HG03575 (cell line): ENCODE measurements at regions not wholly inside any gene's neighbourhood (a gene's known extent, or its start where the extent isn't known, plus 50 kb on each side); places are given as distances from the start of the nearest gene placed in this dataset.
"Not testable (repeated sequence)": the region's sequence is repeated elsewhere in the genome, so short reads cannot be mapped to it uniquely, and the experiment has no call there.

Experiments used
- ATAC-seq: cut with Tn5 transposase; IDR thresholded peaks from one replicate; pipeline ENCODE4 v1.9.1; 2021; ENCODE audit not compliant: unreplicated experiment, insufficient number of reproducible peaks, low FRiP score; ENCODE audit errors: extremely low read depth

DNA sequence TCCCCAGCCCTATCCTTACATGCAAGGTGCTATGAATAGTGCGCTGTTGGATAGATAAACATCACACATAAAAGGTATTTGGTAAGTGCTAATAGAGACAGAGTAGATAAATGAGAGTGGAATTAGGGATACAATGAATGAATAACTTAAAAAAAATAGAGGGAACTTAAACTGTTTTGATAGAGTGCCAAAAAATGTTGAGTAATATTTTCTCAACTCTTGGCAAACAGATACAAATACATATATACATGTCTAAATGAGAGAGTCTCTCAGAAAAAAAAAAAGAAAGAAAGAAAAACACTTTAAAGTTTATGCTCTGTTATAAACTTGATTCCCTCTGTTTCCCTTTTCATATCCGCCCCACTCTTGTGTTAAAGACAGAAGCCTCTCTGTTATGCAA lies 667.4 kb downstream of the ROBO2 start:
- no peak for ATAC-seq

DNA sequence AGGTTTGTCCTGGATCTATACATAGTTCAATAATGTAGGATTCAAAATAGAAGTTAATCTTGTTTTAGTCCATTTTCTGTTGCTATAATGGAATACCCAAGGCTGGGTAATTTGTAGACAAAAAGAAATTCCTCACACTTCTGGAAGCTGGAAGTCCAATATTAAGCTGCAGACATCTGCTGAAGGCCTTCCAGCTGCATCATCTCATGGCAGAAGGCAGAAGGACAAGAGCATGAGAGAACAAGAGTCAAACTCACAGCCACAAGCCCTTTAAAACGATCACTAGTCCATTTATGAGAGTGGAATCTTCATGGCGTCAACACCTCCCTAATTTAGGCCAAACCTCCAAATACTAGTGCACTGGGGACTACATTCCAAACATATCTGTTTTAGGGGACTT lies 669.3 kb downstream of the ROBO2 start:
- ATAC-seq = no peak

DNA sequence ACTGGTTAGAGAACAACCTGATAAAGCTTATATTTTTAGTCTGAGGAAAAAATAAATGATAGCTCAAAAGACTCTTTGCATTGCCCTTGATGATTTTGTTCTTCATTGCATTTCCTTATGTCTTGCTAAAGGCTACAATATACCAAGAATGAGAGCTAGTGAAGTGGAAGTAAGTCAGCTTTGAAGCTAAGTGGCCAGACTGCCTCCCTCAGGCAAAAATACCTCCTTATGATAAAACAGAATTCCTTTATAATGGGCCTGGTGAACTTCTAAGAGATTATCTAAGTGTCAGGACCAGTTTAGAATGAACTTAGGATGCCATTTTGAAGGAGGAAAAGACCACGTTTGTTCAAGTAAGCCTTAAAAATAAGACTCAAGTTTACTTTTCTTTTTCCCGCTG lies 678.4 kb downstream of the ROBO2 start:
- ATAC-seq = no peak

DNA sequence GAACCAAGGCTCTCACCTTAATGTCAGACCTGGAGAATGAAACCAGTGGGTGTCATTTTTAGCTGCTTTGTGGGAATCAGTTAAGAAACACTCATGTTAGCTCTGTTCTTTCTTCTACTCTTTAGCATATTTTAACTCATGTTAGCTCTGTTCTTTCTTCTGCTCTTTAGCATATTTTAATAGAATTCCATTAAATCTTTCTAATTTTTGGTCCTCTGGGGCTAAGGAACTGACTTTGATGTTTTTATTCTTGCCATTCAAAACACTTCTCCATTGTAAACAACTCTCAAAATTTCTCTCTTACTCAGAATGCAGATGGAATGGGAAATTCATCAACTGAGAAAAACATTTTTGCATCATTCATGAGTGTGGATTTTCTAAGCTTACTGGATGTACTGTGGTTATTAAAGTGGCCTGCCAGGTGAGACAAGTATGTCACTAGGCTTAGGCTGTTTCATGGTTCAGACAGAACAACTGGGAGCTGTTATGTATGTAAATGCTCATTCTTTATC lies 680.6 kb downstream of the ROBO2 start:
- no peak for ATAC-seq

DNA sequence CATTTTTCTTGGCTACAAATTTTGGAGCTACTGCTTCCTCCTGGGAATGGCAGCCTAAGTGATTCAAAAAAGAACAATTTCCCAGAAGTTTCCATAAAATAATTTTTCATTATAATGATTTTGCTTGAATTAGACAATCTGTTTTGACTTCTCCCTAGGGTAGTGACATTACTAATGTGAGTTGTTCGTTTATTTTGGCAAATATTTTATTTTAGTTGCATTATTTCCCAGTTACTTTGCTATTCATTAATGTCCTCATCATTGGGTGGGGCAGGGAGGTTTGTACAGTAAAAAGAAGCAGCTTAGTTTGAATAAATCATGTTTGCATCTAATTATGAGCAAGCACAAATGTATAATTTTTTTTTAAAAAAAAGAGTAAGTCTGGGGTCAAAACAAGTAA lies 686.6 kb downstream of the ROBO2 start:
- no peak for ATAC-seq

DNA sequence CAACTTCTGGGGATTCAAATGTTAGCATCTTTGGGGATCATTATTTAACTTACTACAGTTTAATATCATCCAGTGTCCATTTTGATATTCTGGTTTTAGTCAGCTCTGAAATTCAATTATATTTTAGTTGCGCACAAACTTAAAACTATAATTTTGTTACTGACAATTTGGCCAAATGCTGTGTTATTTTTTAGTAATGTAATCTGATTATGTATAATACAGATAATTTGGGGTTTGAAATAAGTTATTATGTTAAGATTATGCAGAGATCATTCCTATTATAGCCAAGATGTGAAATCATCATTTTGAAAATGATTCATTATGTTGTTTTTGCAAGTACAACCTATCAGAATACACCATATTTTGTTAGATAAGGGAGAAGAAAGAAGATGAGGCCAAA lies 706.1 kb downstream of the ROBO2 start:
- no peak for ATAC-seq

DNA sequence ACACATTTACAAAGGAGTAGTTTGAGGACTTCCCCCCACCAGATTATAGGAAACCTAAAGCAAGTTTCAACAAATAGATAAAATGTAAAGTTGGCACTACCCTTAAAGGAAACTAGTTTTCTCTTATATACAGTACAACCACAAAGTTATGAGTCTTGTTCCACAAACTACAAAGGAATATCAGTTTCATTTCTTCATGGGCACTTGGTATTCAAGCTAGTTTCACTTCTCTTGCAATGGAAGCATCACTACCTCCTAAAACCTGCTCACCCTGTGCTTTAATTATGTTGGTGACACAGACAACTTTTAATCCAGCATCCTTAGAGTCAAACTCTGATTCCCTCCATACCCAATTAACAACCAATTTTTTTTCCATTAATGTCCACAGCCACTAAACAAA lies 707.0 kb downstream of the ROBO2 start:
- no peak for ATAC-seq

DNA sequence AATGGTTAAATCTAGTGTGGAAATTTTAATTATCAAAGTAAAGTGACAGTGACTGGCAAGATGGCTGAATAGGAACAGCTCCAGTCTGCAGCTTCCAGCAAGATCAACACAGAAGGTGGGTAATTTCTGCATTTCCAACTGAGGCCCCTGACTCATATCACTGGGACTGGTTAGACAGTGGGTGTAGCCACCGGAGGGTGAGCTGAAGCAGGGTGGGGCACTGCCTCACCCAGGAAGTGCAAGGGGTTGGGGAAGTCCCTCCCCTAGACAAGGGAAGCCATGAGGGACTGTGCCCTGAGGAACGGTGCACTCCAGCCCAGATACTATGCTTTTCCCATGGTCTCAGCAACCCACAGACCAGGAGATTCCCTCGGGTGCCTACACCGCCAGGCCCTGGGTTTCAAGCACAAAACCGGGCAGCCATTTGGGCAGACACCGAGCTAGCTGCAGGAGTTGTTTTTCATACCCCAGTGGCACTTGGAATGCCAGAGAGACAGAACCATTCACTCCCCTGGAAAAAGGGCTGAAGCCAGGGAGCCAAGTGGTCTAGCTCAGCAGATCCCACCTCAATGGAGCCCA lies 716.6 kb downstream of the ROBO2 start:
- ATAC-seq = not testable (repeated sequence)

DNA sequence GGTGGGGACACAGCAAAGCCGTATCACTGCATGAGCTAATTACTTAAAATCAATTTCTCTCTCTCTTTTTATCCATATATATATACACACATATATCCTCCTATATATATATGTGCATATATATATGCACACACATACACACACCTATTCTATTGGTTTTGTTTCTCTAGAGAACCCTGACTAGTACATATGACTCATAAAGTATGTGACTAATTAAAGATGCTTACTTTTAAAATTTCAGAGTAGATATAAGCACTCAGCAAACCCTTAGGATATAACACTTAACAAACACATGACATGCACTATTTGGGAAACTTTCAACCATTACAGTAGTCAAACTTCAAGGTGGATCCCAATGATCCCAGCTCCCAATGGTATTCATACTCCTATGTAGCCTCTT lies 732.6 kb downstream of the ROBO2 start:
- no peak for ATAC-seq

DNA sequence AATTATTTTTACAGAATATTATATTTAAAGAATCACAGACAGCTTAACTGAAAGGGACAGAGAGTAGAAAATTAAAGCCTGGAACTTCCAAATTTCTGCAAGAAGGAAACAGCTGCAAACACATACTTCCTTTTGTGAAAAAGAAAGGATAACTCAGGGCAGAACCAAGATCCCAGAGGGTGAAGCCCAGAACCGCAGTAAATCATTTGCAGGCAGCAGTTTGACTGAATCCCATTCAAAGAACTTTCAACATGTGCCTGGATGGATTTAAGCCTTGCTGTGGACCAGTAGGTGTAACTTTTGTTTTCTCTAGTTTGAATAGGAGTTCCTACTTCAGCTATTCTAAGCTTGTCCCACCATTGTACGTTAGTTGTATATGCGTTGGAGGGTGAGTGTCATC lies 733.2 kb downstream of the ROBO2 start:
- ATAC-seq = no peak

DNA sequence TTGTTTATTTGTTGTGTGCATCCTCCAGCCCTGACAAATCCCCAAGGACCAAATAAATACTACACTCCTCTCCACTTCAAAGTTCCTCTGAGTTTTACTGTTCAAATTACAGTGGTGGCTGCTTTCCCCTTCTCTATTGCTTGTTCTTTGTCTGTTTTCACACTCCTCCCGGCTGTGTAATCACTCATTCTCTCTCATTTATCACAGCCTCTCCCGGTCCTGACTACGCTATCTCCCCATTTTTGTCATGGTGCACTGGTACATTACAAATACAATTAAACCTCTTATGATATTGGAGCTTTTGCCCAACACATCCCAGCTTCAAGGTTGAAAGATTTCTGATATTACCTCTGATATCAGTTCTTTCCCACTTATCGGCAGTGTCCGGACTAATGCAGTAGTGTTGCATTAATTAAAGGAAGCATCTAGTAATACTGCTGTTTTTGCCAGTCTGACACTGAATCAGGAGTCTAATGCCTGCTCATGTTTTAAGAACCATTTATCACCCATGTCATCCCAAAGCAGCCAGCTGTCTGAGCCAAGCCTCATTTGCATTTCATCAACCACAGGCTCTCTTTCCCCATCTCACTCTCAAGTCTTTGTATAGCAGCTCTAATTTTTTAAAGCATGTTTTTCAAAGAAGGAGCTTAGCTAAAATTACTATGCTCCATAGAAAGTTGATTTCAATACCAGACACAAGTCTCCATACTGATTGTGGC lies 740.5 kb downstream of the ROBO2 start:
- no peak for ATAC-seq

DNA sequence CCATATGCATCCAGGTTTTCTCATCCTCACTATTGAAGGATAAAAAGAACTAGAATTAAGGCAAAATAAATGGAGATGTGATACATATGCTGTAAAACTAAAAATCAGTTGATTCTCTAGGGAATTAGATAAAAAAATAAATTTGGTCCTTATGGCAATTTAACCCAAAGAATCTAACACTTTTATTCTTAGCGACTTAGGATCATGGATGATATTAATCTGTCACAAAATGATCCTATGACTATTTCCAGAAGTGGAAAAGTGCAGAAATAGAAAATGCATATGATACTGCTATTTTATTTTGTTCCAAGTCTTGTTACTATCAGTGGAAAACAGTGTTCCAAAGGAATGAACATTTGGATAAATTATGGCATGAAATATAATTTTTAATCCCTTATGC lies 746.3 kb downstream of the ROBO2 start:
- ATAC-seq = no peak

DNA sequence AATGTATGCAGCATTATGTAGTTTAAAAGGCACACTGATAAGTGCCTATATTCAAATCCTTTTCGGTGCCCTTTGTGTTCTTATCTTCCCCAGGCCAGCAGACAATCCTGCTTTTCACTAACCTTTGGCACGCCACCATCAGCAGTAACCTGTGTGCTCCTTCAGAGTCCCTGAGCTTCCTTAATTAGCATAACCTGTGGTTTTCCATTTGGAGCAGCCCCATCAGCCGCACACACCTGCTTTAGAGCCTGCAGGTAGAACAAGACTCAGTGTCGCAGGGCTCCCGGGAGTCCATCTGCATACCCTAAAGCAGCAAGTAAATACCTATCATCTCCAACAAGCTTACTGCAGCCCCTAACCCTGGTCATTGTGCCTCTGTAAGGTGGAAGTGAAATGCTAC lies 755.1 kb downstream of the ROBO2 start:
- ATAC-seq = no peak

DNA sequence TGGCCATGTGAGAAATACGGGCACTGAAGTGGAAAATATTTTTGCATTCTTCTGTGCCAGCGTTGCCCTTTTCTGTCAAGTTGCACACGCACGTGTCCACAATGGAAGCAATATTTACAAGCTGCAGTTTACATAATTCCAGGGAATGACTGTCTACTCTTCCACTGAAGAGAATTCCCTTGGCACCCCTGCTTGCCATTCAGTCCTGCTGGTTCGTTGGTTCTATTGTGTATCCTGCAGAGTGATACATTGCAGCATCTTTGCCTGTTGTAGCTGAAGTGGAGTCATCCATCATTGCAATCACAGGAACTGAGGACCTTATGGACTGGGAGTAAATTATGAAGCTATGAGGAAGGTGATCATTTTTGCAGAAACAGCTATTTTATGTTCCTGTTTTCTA lies 759.4 kb downstream of the ROBO2 start:
- ATAC-seq = no peak

DNA sequence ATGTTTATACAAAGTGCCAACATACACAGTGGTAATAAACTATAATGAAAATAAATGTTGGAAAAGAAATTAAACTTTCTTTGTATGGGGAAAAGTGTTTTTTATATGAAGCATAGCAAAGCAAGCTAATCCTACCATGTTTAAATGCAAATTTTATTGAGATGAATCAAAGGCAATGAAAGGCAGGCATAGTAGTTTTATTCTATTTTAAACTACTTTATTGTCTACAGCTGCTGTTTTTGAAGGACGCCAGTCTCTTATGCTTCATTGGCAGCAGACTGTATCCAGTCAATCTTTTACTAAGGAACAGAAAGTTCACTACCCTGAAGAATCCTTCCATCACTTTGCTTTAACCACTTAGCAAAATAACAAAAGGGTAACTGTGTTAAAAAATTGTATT lies 761.0 kb downstream of the ROBO2 start:
- ATAC-seq = no peak

DNA sequence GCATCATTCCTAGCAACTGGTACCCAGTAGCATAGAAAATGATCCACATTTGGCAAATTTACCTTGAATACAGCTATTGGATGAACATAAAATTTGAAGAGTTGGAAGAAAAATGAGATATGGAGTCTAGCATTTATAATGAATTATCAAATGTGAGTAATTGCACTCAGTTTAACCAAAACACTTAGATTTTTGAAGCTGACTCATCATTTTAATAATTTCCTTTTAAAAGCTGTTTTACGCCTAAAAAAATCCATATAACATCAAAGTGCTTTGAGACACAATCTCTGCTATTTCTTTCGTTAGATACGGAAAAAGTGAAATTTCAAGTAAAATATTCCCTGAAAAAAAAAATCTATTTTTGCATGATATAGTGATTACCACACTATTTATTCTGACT lies 767.4 kb downstream of the ROBO2 start:
- ATAC-seq = no peak

DNA sequence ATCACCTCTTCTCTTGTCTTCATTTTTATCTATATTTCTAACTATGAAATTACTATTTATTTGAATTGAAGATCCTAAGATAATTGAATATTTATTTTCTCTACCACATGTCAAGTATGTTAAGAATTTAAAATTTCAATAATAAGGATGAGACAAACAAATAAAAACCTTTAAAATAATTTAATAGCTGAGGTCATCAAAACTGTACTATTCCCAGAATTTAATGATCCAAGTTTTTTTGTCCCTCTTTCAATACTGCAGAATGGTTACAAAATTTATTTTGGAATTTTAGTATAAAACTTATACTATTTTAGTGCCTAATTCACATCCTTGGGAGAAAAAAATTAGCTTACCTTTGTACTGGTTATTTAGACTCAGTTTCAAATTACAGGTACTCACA lies 774.9 kb downstream of the ROBO2 start:
- no peak for ATAC-seq

DNA sequence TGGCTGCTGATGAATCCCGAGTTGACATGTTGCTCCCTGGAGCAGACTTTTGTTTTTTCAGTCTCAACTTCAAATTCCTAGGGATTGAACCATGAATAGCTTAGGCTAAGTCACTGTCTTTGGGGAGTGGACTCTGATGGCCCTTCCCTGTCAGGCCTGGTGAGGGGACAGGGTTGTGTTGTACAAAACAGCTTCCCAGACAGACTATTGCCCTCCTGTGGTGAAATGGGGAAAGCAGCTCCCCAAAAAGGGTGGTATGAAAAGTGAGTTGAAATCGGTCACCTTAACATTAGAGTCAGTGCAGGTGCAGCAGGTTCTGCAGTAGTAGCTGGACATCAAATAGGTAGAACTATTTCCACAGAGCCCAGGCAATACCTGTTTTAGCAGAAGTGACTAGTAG lies 775.6 kb downstream of the ROBO2 start:
- no peak for ATAC-seq

DNA sequence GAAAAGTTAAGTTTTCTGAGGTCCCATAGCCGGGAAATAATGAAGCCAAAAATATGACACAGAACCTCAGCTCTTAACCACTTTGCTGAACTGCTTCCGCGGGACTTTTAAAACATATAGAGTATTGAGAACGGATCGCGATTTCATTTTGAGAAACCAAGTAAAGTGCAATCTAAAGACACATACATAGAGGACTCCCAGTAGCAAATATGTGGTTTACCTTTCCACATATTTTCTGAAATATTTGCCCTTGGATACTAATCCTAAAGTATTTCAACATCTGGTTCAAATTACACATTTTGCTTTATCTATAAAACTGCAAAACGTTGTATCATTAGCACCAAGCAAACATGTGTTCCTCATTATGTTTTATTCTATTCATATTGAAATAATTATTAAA lies 776.5 kb downstream of the ROBO2 start:
- no peak for ATAC-seq

DNA sequence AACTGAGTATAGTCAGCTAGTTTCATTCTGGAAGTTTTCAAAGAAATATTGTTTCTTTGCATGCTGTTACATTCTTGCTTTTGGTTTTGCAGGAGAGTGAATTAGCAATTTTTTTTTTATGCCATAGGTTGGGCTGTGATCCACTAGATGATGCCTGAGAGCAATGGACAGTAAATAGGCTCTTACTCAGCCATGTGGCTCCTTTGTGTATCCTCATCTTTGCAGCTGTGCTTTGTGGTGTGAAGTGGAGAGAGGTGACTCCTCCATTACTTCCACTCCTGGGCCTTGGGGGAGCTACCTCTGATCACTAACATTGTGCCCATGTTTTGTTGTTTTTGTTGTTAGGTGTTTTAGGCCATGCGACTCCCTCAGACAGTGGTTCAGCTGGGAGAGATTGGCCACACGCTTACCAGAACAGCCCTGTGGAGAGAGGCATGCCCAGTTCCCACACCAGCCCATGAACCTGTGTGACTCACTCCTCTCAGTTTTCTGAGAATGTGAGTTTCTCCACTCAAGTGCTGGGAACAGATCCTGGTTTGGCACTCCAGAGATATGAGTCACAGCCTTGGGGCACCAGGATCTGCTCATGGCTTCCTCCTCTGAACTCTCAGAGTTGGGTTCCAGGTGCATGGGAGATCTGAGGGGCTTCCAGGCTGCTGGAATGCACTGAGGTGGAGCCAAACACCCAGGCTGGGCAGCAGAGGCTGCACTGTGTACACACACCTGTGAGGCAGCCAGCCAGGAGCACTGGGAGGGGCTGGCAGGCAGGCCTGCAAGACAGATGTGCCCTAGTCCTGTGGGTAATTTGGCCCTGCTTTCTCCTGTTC lies 785.3 kb downstream of the ROBO2 start:
- no peak for ATAC-seq
